ENCODE measurements at regions not wholly inside any gene's neighbourhood (a gene's known extent, or its start where the extent isn't known, plus 50 kb on each side); places are given as distances from the start of the nearest gene placed in this dataset.

DNA sequence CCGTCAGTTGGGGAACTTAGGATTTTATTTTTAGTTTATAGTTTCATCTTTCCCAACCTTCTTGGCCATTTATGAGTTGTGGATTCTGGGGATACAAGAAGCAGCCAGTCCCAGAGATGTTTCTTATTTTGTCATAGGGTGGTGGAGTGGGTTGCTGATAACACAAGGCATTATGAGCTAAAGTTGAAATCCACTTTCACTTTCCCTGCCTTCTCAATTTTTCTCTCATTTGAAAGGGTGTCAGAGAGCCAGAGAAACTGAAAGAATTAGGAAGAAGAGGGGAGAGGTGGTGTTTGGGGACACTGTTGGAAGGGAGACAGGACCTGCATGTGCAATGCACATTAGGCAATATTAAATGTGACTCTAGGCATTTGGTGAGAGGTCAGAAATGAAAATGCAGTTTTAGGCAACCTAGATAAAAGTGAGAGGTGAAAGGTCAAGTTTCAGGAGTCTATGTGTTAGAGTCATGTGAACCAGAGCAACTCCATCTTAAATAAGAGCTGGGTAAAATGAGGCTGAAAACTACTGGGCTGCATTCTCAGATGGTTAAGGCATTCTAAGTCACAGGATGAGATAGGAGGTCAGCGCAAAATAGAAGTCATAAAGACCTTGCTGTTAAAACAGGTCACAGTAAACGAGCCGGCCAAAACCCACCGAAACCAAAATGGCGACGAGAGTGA lies 71.1 kb upstream of the F3 start:
- Histone ChIP-seq H3K36me3 (no peaks in the 10 kb centered on the region), H3K27me3 (no peaks in the 10 kb centered on the region), H3K4me1 (peaks cover 28% of the 10 kb centered on the region), H3K27ac (peak overlapping the region; percentile 80), H3K4me3 (no peak overlapping the region), H3K9ac (ENCODE audit: low read depth in 2 of 2, low read length in 2 of 2) (no peak overlapping the region), H3K9me3 (no peaks in the 10 kb centered on the region)
- TF ChIP-seq, protein P1, sequence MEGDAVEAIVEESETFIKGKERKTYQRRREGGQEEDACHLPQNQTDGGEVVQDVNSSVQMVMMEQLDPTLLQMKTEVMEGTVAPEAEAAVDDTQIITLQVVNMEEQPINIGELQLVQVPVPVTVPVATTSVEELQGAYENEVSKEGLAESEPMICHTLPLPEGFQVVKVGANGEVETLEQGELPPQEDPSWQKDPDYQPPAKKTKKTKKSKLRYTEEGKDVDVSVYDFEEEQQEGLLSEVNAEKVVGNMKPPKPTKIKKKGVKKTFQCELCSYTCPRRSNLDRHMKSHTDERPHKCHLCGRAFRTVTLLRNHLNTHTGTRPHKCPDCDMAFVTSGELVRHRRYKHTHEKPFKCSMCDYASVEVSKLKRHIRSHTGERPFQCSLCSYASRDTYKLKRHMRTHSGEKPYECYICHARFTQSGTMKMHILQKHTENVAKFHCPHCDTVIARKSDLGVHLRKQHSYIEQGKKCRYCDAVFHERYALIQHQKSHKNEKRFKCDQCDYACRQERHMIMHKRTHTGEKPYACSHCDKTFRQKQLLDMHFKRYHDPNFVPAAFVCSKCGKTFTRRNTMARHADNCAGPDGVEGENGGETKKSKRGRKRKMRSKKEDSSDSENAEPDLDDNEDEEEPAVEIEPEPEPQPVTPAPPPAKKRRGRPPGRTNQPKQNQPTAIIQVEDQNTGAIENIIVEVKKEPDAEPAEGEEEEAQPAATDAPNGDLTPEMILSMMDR (IDR thresholded peaks at IDR 0.05), result no peak
- intact Hi-C loops (cut with DNase I), result no loop called here
- DNase-seq, result no peak

- no peak for DNase-seq
- no peak overlapping the region for H3K4me3 ChIP-seq
- H3K27ac ChIP-seq, result peak overlapping the region; percentile 80
- no peaks in the 10 kb centered on the region for H3K27me3 ChIP-seq
- intact Hi-C loops (cut with DNase I), result no loop called here
- no peak overlapping the region for H3K9ac ChIP-seq (ENCODE audit: low read depth in 2 of 2, low read length in 2 of 2)
- H3K36me3 ChIP-seq, result no peaks in the 10 kb centered on the region
- peaks cover 25% of the 10 kb centered on the region for H3K4me1 ChIP-seq
- H3K9me3 ChIP-seq, result no peaks in the 10 kb centered on the region
- TF ChIP-seq, protein P1 (IDR thresholded peaks at IDR 0.05), result no peak
These were observed 70.3 kb upstream of the F3 start for GRCh38 chr1:94611681-94612475.

DNA sequence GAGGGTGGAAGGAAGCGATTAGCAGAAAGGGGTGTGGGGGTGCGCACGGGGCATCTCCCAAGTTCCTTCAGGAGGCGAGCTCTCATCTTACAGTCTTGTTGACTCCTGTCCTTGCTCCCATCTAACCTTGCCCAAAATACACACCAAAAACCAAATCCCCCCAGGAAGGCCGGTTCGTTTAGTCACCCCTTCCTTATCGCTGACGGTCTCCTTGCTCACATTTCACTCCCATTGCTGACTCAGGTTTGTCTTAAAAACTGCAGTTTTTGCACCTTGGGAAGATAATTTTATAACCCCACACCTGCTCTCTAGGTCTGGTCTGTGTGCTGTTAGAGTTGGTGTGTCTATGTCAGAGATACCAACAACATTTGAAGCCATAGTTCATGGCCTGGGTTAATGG lies 68.1 kb upstream of the F3 start:
- Histone ChIP-seq H3K9ac (ENCODE audit: low read depth in 2 of 2, low read length in 2 of 2) (no peak overlapping the region), H3K27ac (peak overlapping the region; percentile 87), H3K4me1 (peaks cover 19% of the 10 kb centered on the region), H3K36me3 (no peaks in the 10 kb centered on the region), H3K9me3 (no peaks in the 10 kb centered on the region), H3K27me3 (no peaks in the 10 kb centered on the region), H3K4me3 (no peak overlapping the region)
- DNase-seq, result no peak
- TF ChIP-seq, protein P1 (IDR thresholded peaks at IDR 0.05), result no peak
- intact Hi-C loops (cut with DNase I), result loop anchor here (10.0 kb wide), 1 partner anchor 185 kb away; no protein-coding TSS in a partner anchor

DNA sequence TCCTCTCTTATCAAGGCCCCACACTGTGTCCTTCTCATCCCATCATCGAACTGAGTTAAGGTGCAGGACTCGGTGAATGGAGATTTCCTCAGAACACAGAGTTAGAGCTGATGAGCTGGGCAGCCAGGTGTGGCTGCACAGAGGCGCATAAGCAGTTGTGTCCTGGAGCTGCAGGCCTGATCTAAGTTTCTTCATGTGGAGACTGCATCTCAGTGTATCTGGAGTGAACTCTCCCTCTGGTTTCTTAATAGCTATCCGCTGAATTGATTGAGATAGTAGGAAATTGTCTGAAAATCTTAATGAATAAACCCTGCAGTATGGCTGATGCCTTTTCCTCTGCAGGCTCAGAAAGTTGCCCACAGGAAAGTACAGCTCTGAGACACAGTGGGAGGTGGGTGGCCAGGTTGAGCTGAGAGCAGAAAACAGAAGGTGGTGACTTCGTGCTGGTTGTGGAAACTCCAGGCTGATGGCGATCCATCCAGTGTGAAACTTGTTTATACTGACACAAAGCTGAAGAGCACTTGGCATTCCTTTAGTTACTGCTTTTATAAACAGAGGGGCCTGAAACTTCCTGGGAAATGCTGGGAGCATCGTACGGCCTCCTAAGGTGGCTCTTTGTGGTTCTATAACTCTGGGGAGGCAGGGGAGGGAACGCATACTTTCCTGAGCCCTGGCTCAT lies 67.4 kb upstream of the F3 start:
- intact Hi-C loops (cut with DNase I), result loop anchor here (10.0 kb wide), 1 partner anchor 186 kb away; no protein-coding TSS in a partner anchor
- peak; percentile 29 for DNase-seq
- H3K27ac ChIP-seq, result peak overlapping the region; percentile 87
- H3K27me3 ChIP-seq, result no peaks in the 10 kb centered on the region
- H3K9me3 ChIP-seq, result no peaks in the 10 kb centered on the region
- H3K4me1 ChIP-seq, result peaks cover 19% of the 10 kb centered on the region
- no peak overlapping the region for H3K9ac ChIP-seq (ENCODE audit: low read depth in 2 of 2, low read length in 2 of 2)
- H3K4me3 ChIP-seq, result no peak overlapping the region
- no peaks in the 10 kb centered on the region for H3K36me3 ChIP-seq
- TF ChIP-seq, protein P1 (IDR thresholded peaks at IDR 0.05), result no peak

DNA sequence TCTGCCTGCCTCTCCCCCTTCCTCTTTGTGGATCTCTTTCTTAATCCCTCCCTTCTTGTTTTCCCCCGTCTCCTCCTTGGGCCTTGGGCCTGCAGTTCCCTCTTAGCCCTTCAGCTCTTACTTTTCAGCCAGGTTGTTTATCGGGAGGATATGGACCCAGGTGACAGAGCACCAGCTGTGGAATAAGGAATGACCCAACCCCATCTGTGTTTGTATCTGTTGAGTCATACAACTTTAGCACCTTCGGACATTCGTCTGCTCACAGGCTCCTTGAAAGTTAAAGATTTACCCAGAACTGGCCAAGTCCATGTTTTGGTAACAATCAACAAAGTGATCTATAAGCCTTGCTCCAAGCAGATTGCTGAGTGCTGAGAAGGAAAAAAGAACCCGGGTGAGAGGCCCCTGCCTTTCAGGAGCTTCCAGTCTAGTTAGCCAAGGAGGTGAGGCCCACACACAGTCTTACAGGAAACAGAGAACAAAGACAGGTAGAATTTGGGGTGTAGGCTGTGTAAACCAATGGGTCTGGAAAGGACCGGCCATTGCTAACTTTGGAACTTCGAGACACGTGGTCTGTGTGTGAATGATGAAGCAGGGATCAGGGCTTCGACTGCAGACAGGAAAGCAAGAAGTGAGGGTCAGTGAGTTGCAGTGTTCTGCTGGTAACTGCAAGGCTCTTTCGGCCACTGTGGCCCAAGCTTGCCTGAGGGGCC lies 66.7 kb upstream of the F3 start:
- Histone ChIP-seq H3K4me3 (no peak overlapping the region), H3K9ac (ENCODE audit: low read depth in 2 of 2, low read length in 2 of 2) (peak overlapping the region in 1 of 2 donors; percentile 58), H3K27ac (peak overlapping the region; percentile 87), H3K27me3 (no peaks in the 10 kb centered on the region), H3K4me1 (peaks cover 19% of the 10 kb centered on the region), H3K36me3 (no peaks in the 10 kb centered on the region), H3K9me3 (no peaks in the 10 kb centered on the region)
- intact Hi-C loops (cut with DNase I), result loop anchor here (10.0 kb wide), 1 partner anchor 187 kb away; no protein-coding TSS in a partner anchor
- DNase-seq, result peak; percentile 71
- TF ChIP-seq, protein P1 (IDR thresholded peaks at IDR 0.05), result no peak

Measured in colonic mucosa (tissue), 4 donors.